ENCODE measurements at regions not wholly inside any gene's neighbourhood (a gene's known extent, or its start where the extent isn't known, plus 50 kb on each side); places are given as distances from the start of the nearest gene placed in this dataset.
"Not testable (repeated sequence)": the region's sequence is repeated elsewhere in the genome, so short reads cannot be mapped to it uniquely, and the experiment has no call there.

DNA sequence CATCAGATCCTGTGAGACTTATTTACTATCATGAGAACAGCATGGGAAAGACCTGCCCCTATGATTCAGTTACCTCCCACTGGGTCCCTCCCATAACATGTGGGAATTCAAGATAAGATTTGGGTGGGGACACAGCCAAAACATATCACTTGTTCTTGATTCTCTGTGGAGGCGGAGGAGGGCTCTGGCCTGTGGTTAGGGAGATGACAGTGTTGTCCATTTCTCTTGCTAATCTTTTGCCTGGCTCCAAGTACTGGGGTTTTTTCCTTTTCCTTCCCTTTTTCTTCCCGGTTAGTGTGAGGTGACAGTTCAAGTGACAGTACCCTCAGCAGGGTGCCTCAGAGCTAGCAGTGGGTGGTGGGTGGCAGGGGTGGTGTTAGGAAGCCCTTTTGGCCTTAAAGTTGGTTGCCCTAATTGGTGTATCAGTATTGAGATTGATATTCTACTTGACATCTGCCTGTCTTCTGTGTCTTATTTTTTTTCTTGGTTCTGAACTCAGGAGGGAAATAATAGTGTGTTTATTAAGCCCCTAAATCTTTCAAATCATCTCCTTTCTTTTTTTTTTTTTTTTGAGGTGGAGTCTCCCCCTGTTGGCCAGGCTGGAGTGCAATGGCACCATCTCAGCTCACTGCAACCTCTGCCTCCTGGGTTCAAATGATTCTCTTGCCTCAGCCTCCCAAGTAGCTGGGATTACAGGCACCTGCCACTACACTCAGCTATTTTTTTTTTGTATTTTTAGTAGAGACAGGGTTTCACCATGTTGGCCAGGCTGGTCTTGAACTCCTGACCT is 192.0 kb downstream of the ASB1 start:
- H3K9me3 ChIP-seq; H3K27ac ChIP-seq; H3K36me3 ChIP-seq; H3K4me1 ChIP-seq; intact Hi-C loops (cut with DNase I; ENCODE audit: low total_unique reads); H3K4me3 ChIP-seq; DNase-seq: not testable (repeated sequence)
- peaks cover 0 to 32% (median 0%) of the 10 kb centered on the region in 7 donors for H3K27me3 ChIP-seq (replicated peaks in 1 of 7)
- 25 to 45% (median 43%) methylated on average over 2 of the region's 2 CpGs for WGBS, 5 donors
- TF ChIP-seq, protein P1, sequence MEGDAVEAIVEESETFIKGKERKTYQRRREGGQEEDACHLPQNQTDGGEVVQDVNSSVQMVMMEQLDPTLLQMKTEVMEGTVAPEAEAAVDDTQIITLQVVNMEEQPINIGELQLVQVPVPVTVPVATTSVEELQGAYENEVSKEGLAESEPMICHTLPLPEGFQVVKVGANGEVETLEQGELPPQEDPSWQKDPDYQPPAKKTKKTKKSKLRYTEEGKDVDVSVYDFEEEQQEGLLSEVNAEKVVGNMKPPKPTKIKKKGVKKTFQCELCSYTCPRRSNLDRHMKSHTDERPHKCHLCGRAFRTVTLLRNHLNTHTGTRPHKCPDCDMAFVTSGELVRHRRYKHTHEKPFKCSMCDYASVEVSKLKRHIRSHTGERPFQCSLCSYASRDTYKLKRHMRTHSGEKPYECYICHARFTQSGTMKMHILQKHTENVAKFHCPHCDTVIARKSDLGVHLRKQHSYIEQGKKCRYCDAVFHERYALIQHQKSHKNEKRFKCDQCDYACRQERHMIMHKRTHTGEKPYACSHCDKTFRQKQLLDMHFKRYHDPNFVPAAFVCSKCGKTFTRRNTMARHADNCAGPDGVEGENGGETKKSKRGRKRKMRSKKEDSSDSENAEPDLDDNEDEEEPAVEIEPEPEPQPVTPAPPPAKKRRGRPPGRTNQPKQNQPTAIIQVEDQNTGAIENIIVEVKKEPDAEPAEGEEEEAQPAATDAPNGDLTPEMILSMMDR (IDR thresholded peaks at IDR 0.05 in 8 of 11, conservative IDR thresholded peaks at IDR 0.05 in 3 of 11): peak in 1 of 11 experiments; percentile 9

DNA sequence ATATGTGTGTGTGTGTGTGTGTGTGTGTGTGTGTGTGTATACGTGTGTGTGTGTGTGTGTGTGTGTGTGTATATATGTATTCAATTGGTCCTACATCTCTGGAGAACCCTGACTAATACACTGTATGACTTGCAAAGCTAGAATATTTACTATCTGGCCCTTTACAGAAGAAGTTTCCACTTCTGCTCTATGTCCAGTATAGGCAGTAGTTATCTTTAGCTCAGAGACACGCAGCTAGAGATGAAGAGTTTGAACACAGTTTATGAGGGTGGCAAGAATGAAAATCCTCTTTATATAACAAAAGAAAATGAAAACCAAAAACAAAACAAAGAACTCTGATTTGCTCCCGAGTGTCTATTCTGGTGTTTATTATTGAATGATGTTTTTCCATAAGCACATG is 201.2 kb downstream of the ASB1 start:
- Histone ChIP-seq H3K4me1 (no peaks in the 10 kb centered on the region), H3K9me3 (peaks cover 0 to 9% (median 0%) of the 10 kb centered on the region in 8 donors), H3K4me3 (no peak overlapping the region), H3K27ac (no peak overlapping the region), H3K36me3 (no peaks in the 10 kb centered on the region), H3K27me3 (replicated peaks in 1 of 7) (peaks cover 0 to 6% (median 0%) of the 10 kb centered on the region in 7 donors)
- 69 to 91% (median 82%) methylated on average over 2 to 3 of the region's 3 CpGs for WGBS, 5 donors
- DNase-seq: no peak
- intact Hi-C loops (cut with DNase I; ENCODE audit: low total_unique reads): no loop called here
- no peak for TF ChIP-seq POLR2A (IDR thresholded peaks at IDR 0.05)
- TF ChIP-seq POLR2AphosphoS5 (IDR thresholded peaks at IDR 0.05): no peak
- TF ChIP-seq, protein P1 (IDR thresholded peaks at IDR 0.05 in 8 of 11, conservative IDR thresholded peaks at IDR 0.05 in 3 of 11): no peak

DNA sequence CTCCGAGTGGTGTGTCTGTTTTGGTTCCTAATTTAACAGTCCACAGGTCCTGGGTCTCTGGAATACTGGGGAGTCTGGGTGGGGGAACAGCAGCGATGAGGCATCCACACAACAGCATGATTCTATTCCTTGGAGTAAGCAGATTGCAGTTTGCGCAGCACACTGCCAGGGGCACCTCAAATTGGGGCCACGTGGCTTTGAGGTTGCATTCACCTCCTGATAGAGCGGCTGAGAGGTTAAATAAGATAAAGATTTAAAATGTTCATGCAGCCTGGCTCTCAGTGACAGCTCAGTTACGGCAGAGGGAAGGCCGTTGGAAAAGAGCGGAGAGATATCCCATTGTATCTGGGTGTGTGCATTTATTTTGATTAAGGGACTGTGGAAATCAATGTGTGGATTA is 202.3 kb downstream of the ASB1 start:
- Histone ChIP-seq H3K36me3 (no peaks in the 10 kb centered on the region), H3K9me3 (peaks cover 0 to 9% (median 0%) of the 10 kb centered on the region in 8 donors), H3K27ac (no peak overlapping the region), H3K4me3 (no peak overlapping the region), H3K4me1 (no peaks in the 10 kb centered on the region), H3K27me3 (replicated peaks in 1 of 7) (peaks cover 0 to 8% (median 0%) of the 10 kb centered on the region in 7 donors)
- TF ChIP-seq POLR2A (IDR thresholded peaks at IDR 0.05): no peak
- TF ChIP-seq POLR2AphosphoS5 (IDR thresholded peaks at IDR 0.05): no peak
- DNase-seq: no peak
- intact Hi-C loops (cut with DNase I; ENCODE audit: low total_unique reads): no loop called here
- WGBS, 5 donors: 76 to 89% (median 83%) methylated on average over 8 of the region's 8 CpGs

DNA sequence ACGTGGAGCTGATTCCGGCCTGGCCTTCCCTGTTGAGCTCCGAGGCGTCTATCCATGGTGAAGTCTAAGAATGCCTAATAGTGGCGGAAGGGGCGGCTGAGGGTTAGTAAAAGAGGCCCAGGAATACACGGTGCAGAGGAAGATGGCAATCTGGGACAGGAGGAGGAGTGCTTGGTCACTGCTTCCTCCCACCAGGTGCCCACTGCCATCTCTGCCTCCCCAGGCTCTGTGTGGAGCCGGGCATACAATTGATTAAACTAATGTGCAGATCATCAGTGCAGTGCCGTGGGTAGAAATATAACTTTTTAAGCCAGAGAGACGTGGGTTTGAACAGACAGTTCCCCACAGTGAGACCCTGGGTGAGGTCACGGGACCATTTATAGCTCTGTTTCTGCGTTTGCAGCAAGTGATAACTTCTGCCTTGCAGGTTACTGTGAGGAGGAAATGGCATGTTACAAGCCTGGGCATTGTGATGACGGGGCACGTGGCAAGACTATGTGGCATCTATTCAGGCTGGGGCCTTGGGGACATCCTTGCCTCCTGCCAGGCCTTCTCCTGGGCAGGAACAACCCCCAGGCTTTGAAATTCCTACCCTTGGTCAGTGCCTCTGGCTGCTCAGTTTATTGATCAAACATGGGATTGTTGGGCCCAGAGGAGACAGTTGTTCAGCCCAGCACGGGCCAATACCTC is 204.9 kb downstream of the ASB1 start:
- H3K9me3 ChIP-seq: peaks cover 0 to 4% (median 0%) of the 10 kb centered on the region in 8 donors
- H3K27ac ChIP-seq: no peak overlapping the region
- H3K4me1 ChIP-seq: no peaks in the 10 kb centered on the region
- no peak overlapping the region for H3K4me3 ChIP-seq
- TF ChIP-seq POLR2A (IDR thresholded peaks at IDR 0.05) (no peak), POLR2AphosphoS5 (IDR thresholded peaks at IDR 0.05) (no peak)
- TF ChIP-seq, protein P1 (IDR thresholded peaks at IDR 0.05 in 8 of 11, conservative IDR thresholded peaks at IDR 0.05 in 3 of 11): no peak
- intact Hi-C loops (cut with DNase I; ENCODE audit: low total_unique reads): no loop called here
- H3K27me3 ChIP-seq (replicated peaks in 1 of 7): peaks cover 0 to 14% (median 0%) of the 10 kb centered on the region in 7 donors
- 79 to 89% (median 85%) methylated on average over 14 to 15 of the region's 15 CpGs for WGBS, 5 donors
- no peaks in the 10 kb centered on the region for H3K36me3 ChIP-seq
- no peak for DNase-seq

Data from spleen (tissue), 11 donors.